ENCODE measurements at regions not wholly inside any gene's neighbourhood (a gene's known extent, or its start where the extent isn't known, plus 50 kb on each side); places are given as distances from the start of the nearest gene placed in this dataset.

DNA sequence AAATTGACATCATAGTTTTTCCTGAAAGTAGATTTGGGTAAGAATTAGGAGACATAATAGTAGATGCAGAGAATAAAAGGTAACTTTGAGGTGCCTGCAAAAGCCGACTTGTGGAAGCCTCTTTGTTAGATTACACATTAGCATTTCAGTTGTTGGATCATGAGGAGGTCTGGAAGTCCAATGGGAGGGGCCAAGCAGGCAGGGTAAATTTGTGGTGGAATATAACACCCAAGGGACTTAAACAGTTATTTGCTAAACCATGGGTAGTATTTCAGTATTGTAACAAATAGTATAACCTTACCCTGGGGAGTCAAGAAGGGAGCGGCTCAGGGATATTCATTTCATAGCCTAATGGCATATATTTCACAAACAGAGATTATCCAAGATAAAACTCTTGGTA, 810.7 kb upstream of the AMOT start:
- TF ChIP-seq RARB (CRISPR knock-in tag; IDR thresholded peaks at IDR 0.05) (no peak), OSR1 (CRISPR knock-in tag; IDR thresholded peaks at IDR 0.05) (no peak), CSDC2 (CRISPR knock-in tag; IDR thresholded peaks at IDR 0.05) (no peak), PPARA (CRISPR knock-in tag; IDR thresholded peaks at IDR 0.05; ENCODE audit: borderline replicate concordance) (no peak), ZFP30 (CRISPR knock-in tag; IDR thresholded peaks at IDR 0.05) (no peak), SNAI2 (CRISPR knock-in tag; IDR thresholded peaks at IDR 0.05) (no peak), ARNTL (CRISPR knock-in tag; IDR thresholded peaks at IDR 0.05; ENCODE audit: borderline replicate concordance, low read depth) (no peak), ZFP3 (CRISPR knock-in tag; IDR thresholded peaks at IDR 0.05) (no peak), TOX (CRISPR knock-in tag; IDR thresholded peaks at IDR 0.05; ENCODE audit: borderline replicate concordance) (no peak), ZC3H10 (CRISPR knock-in tag; IDR thresholded peaks at IDR 0.05) (no peak), ZNF70 (CRISPR knock-in tag; IDR thresholded peaks at IDR 0.05) (no peak)
- TF ChIP-seq, protein P1, sequence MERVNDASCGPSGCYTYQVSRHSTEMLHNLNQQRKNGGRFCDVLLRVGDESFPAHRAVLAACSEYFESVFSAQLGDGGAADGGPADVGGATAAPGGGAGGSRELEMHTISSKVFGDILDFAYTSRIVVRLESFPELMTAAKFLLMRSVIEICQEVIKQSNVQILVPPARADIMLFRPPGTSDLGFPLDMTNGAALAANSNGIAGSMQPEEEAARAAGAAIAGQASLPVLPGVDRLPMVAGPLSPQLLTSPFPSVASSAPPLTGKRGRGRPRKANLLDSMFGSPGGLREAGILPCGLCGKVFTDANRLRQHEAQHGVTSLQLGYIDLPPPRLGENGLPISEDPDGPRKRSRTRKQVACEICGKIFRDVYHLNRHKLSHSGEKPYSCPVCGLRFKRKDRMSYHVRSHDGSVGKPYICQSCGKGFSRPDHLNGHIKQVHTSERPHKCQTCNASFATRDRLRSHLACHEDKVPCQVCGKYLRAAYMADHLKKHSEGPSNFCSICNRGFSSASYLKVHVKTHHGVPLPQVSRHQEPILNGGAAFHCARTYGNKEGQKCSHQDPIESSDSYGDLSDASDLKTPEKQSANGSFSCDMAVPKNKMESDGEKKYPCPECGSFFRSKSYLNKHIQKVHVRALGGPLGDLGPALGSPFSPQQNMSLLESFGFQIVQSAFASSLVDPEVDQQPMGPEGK (CRISPR knock-in tag; IDR thresholded peaks at IDR 0.05; ENCODE audit: borderline replicate concordance): no peak
- TF ChIP-seq, protein P2, sequence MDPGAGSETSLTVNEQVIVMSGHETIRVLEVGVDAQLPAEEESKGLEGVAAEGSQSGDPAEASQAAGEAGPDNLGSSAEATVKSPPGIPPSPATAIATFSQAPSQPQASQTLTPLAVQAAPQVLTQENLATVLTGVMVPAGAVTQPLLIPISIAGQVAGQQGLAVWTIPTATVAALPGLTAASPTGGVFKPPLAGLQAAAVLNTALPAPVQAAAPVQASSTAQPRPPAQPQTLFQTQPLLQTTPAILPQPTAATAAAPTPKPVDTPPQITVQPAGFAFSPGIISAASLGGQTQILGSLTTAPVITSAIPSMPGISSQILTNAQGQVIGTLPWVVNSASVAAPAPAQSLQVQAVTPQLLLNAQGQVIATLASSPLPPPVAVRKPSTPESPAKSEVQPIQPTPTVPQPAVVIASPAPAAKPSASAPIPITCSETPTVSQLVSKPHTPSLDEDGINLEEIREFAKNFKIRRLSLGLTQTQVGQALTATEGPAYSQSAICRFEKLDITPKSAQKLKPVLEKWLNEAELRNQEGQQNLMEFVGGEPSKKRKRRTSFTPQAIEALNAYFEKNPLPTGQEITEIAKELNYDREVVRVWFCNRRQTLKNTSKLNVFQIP (CRISPR knock-in tag; IDR thresholded peaks at IDR 0.05; ENCODE audit: borderline replicate concordance, low read depth): no peak
- TF ChIP-seq, protein P3, sequence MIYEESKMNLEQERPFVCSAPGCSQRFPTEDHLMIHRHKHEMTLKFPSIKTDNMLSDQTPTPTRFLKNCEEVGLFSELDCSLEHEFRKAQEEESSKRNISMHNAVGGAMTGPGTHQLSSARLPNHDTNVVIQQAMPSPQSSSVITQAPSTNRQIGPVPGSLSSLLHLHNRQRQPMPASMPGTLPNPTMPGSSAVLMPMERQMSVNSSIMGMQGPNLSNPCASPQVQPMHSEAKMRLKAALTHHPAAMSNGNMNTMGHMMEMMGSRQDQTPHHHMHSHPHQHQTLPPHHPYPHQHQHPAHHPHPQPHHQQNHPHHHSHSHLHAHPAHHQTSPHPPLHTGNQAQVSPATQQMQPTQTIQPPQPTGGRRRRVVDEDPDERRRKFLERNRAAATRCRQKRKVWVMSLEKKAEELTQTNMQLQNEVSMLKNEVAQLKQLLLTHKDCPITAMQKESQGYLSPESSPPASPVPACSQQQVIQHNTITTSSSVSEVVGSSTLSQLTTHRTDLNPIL (CRISPR knock-in tag; IDR thresholded peaks at IDR 0.05; ENCODE audit: low read depth): no peak

All from SK-N-SH treated with all-trans-retinoic acid at 6 μM for 48 hours (cell line).